Breast epithelium (tissue), 4 donors: ENCODE measurements at regions not wholly inside any gene's neighbourhood (a gene's known extent, or its start where the extent isn't known, plus 50 kb on each side); places are given as distances from the start of the nearest gene placed in this dataset.

ENCODE experiments used
- DNase-seq, 2 donors: peaks; one replicate each; pipeline ENCODE4 v3.0.0-alpha.2; 2019; ENCODE audit warnings: low spot score in 2 of 2
- H3K27ac ChIP-seq, 2 donors: fragments of 200-600 bp; sonication (generic) in 1 of 2; one replicate each; pipeline ENCODE4 v1.5.1; 2016 to 2019; ENCODE audit warnings: mild to moderate bottlenecking in 1 of 2
- H3K27me3 ChIP-seq, 2 donors: fragments of 200-600 bp; sonication (generic) in 1 of 2; one replicate each; pipeline versions ENCODE4 v1.5.1 to v1.6.0; 2017 to 2019; ENCODE audit warnings: control low read depth in 1 of 2, mild to moderate bottlenecking in 1 of 2
- H3K36me3 ChIP-seq: fragments of 200-600 bp; one replicate; pipeline ENCODE4 v1.5.1; 2019
- H3K4me1 ChIP-seq, 2 donors: fragments of 200-600 bp; sonication (generic); one replicate each; pipeline ENCODE4 v1.5.1; 2016 to 2019; ENCODE audit warnings: control low read depth in 1 of 2
- H3K4me3 ChIP-seq, 3 donors: fragments of 200-600 bp; sonication (generic); 1 replicate in 2 of 3; 2 replicates in 1 of 3; pipeline ENCODE4 v1.5.1; 2016 to 2019; ENCODE audit warnings: mild to moderate bottlenecking in 3 of 3, moderate library complexity in 2 of 3
- H3K9me3 ChIP-seq, 2 donors: fragments of 200-600 bp; sonication (generic) in 1 of 2; one replicate each; pipeline ENCODE4 v1.5.1; 2016 to 2019; ENCODE audit warnings: control low read depth in 1 of 2
- CTCF ChIP-seq, 3 donors: fragments of 450-650 bp; IDR thresholded peaks; one replicate each; pipeline ENCODE4 v1.5.1; 2016 to 2017; ENCODE audit warnings: antibody characterized with exemption in 3 of 3, mild to moderate bottlenecking in 3 of 3, moderate library complexity in 3 of 3
- POLR2A ChIP-seq: fragments of 450-650 bp; IDR thresholded peaks from one replicate; pipeline ENCODE4 v1.6.1; 2016; ENCODE audit warnings: antibody characterized with exemption, mild to moderate bottlenecking, moderate library complexity
- POLR2AphosphoS5 ChIP-seq, 3 donors: sonication (generic); formaldehyde crosslinking; IDR thresholded peaks; one replicate each; pipeline ENCODE4 v1.6.1; 2017; ENCODE audit warnings: antibody characterized with exemption in 3 of 3
- intact Hi-C: fragments of 100-400 bp; cut with DNase I; formaldehyde crosslinking; loops from one replicate; pipeline ENCODE4 v1.15.1; 2023; ENCODE audit warnings: low total_unique reads

- Histone ChIP-seq H3K4me1 (no peaks in the 10 kb centered on the region), H3K27me3 (no peaks in the 10 kb centered on the region), H3K4me3 (no peak overlapping the region), H3K9me3 (peaks cover 4 to 10% of the 10 kb centered on the region in 2 donors), H3K36me3 (no peaks in the 10 kb centered on the region), H3K27ac (no peak overlapping the region)
- intact Hi-C loops = no loop called here
- no peak for DNase-seq
- TF ChIP-seq POLR2AphosphoS5 (IDR thresholded peaks at IDR 0.05) = no peak
- no peak for TF ChIP-seq CTCF (IDR thresholded peaks at IDR 0.05)
- no peak for TF ChIP-seq POLR2A
Measured at GRCh38 chr3:68067314-68067713, 412.9 kb upstream of the SUCLG2 start.

- no peaks in the 10 kb centered on the region for H3K27me3 ChIP-seq
- DNase-seq = no peak
- no peaks in the 10 kb centered on the region for H3K36me3 ChIP-seq
- intact Hi-C loops = no loop called here
- TF ChIP-seq POLR2AphosphoS5 (IDR thresholded peaks at IDR 0.05) (no peak), CTCF (IDR thresholded peaks at IDR 0.05) (no peak), POLR2A (no peak)
- H3K4me3 ChIP-seq = no peak overlapping the region
- no peaks in the 10 kb centered on the region for H3K9me3 ChIP-seq
- no peaks in the 10 kb centered on the region for H3K4me1 ChIP-seq
- no peak overlapping the region for H3K27ac ChIP-seq
Measured at GRCh38 chr3:68062926-68063325, 408.5 kb upstream of the SUCLG2 start.

GRCh38 chr3:68060910-68061309 lies 406.5 kb upstream of the SUCLG2 start:
- H3K36me3 ChIP-seq = no peaks in the 10 kb centered on the region
- no peak for TF ChIP-seq POLR2AphosphoS5 (IDR thresholded peaks at IDR 0.05)
- no peak for TF ChIP-seq CTCF (IDR thresholded peaks at IDR 0.05)
- TF ChIP-seq POLR2A = no peak
- no peaks in the 10 kb centered on the region for H3K4me1 ChIP-seq
- no peak overlapping the region for H3K27ac ChIP-seq
- no peaks in the 10 kb centered on the region for H3K27me3 ChIP-seq
- no peaks in the 10 kb centered on the region for H3K9me3 ChIP-seq
- no peak overlapping the region for H3K4me3 ChIP-seq
- intact Hi-C loops = no loop called here
- no peak for DNase-seq

GRCh38 chr3:68060191-68060590 lies 405.8 kb upstream of the SUCLG2 start:
- Histone ChIP-seq H3K4me1 (no peaks in the 10 kb centered on the region), H3K27ac (no peak overlapping the region), H3K4me3 (no peak overlapping the region), H3K36me3 (no peaks in the 10 kb centered on the region), H3K27me3 (no peaks in the 10 kb centered on the region), H3K9me3 (no peaks in the 10 kb centered on the region)
- no peak for TF ChIP-seq POLR2AphosphoS5 (IDR thresholded peaks at IDR 0.05)
- no peak for TF ChIP-seq POLR2A
- no peak for TF ChIP-seq CTCF (IDR thresholded peaks at IDR 0.05)
- no peak for DNase-seq
- intact Hi-C loops = no loop called here

GRCh38 chr3:68059628-68060152 lies 405.3 kb upstream of the SUCLG2 start:
- Histone ChIP-seq H3K27me3 (no peaks in the 10 kb centered on the region), H3K4me3 (no peak overlapping the region), H3K36me3 (no peaks in the 10 kb centered on the region), H3K4me1 (no peaks in the 10 kb centered on the region), H3K9me3 (no peaks in the 10 kb centered on the region), H3K27ac (no peak overlapping the region)
- TF ChIP-seq CTCF (IDR thresholded peaks at IDR 0.05) (no peak), POLR2A (no peak), POLR2AphosphoS5 (IDR thresholded peaks at IDR 0.05) (no peak)
- intact Hi-C loops = loop anchor here (10.0 kb wide), 1 partner anchor 455 kb away; no protein-coding TSS in a partner anchor
- DNase-seq = no peak
